ENCODE measurements at regions not wholly inside any gene's neighbourhood (a gene's known extent, or its start where the extent isn't known, plus 50 kb on each side); places are given as distances from the start of the nearest gene placed in this dataset.
"Not testable (repeated sequence)": the region's sequence is repeated elsewhere in the genome, so short reads cannot be mapped to it uniquely, and the experiment has no call there.

GRCh38 chr9:78989031-78989658 is 582.6 kb upstream of the TLE4 start:
- TF ChIP-seq CTCF (conservative IDR thresholded peaks at IDR 0.05; ENCODE audit: low read length) = no peak
- no peak for TF ChIP-seq EZH2phosphoT487 (IDR thresholded peaks at IDR 0.05; ENCODE audit: borderline replicate concordance)
- Histone ChIP-seq H3K9me3 (ENCODE audit: insufficient read depth, low read depth, low read length) (no peaks in the 10 kb centered on the region), H3K4me1 (ENCODE audit: insufficient read depth, low read length, poor library complexity, severe bottlenecking) (no peaks in the 10 kb centered on the region), H3K36me3 (ENCODE audit: insufficient read depth, low read length) (no peaks in the 10 kb centered on the region), H3K4me2 (ENCODE audit: low read depth, low read length, poor library complexity, severe bottlenecking) (no peak overlapping the region), H3K27me3 (ENCODE audit: insufficient read depth, low read length, poor library complexity, severe bottlenecking) (no peaks in the 10 kb centered on the region), H3K4me3 (ENCODE audit: low read length, poor library complexity, severe bottlenecking) (no peak overlapping the region), H3K9ac (ENCODE audit: low read depth, low read length, poor library complexity, severe bottlenecking) (no peak overlapping the region), H3K9me2 (replicated peaks; ENCODE audit: low read depth, low read length) (no peaks in the 10 kb centered on the region), H4K20me1 (ENCODE audit: insufficient read depth, low read length, poor library complexity, severe bottlenecking) (no peaks in the 10 kb centered on the region), H3F3A (ENCODE audit: low read depth) (no peaks in the 10 kb centered on the region), H3K79me2 (ENCODE audit: insufficient read depth, low read length) (no peaks in the 10 kb centered on the region), H2AFZ (ENCODE audit: low read length) (no peak overlapping the region)

- no peak overlapping the region for H3K9ac ChIP-seq (ENCODE audit: low read depth, low read length, poor library complexity, severe bottlenecking)
- no peaks in the 10 kb centered on the region for H3K79me2 ChIP-seq (ENCODE audit: insufficient read depth, low read length)
- H3K4me2 ChIP-seq (ENCODE audit: low read depth, low read length, poor library complexity, severe bottlenecking) = no peak overlapping the region
- H3K4me1 ChIP-seq (ENCODE audit: insufficient read depth, low read length, poor library complexity, severe bottlenecking) = peaks cover 2% of the 10 kb centered on the region
- peaks cover 4% of the 10 kb centered on the region; the same call in 1 of the 2 replicates for H3K9me3 ChIP-seq (ENCODE audit: insufficient read depth, low read depth, low read length)
- no peaks in the 10 kb centered on the region for H3K27me3 ChIP-seq (ENCODE audit: insufficient read depth, low read length, poor library complexity, severe bottlenecking)
- H2AFZ ChIP-seq (ENCODE audit: low read length) = no peak overlapping the region
- no peaks in the 10 kb centered on the region for H3K36me3 ChIP-seq (ENCODE audit: insufficient read depth, low read length)
- no peak overlapping the region for H3K4me3 ChIP-seq (ENCODE audit: low read length, poor library complexity, severe bottlenecking)
- TF ChIP-seq CTCF (conservative IDR thresholded peaks at IDR 0.05; ENCODE audit: low read length) (no peak), EZH2phosphoT487 (IDR thresholded peaks at IDR 0.05; ENCODE audit: borderline replicate concordance) (no peak)
- no peaks in the 10 kb centered on the region for H4K20me1 ChIP-seq (ENCODE audit: insufficient read depth, low read length, poor library complexity, severe bottlenecking)
- no peaks in the 10 kb centered on the region for H3F3A ChIP-seq (ENCODE audit: low read depth)
- no peaks in the 10 kb centered on the region for H3K9me2 ChIP-seq (replicated peaks; ENCODE audit: low read depth, low read length)
These were observed 577.3 kb upstream of the TLE4 start for GRCh38 chr9:78994471-78994870.

- H3K27me3 ChIP-seq (ENCODE audit: insufficient read depth, low read length, poor library complexity, severe bottlenecking); H3K4me2 ChIP-seq (ENCODE audit: low read depth, low read length, poor library complexity, severe bottlenecking); H3F3A ChIP-seq (ENCODE audit: low read depth); H3K9me2 ChIP-seq (replicated peaks; ENCODE audit: low read depth, low read length); H4K20me1 ChIP-seq (ENCODE audit: insufficient read depth, low read length, poor library complexity, severe bottlenecking); H3K4me3 ChIP-seq (ENCODE audit: low read length, poor library complexity, severe bottlenecking); H2AFZ ChIP-seq (ENCODE audit: low read length); H3K4me1 ChIP-seq (ENCODE audit: insufficient read depth, low read length, poor library complexity, severe bottlenecking); H3K9me3 ChIP-seq (ENCODE audit: insufficient read depth, low read depth, low read length); H3K9ac ChIP-seq (ENCODE audit: low read depth, low read length, poor library complexity, severe bottlenecking); H3K36me3 ChIP-seq (ENCODE audit: insufficient read depth, low read length); H3K79me2 ChIP-seq (ENCODE audit: insufficient read depth, low read length): not testable (repeated sequence)
These were observed 576.8 kb upstream of the TLE4 start for GRCh38 chr9:78994974-78995373.

GRCh38 chr9:78997296-78997695 is 574.5 kb upstream of the TLE4 start:
- H3K36me3 ChIP-seq (ENCODE audit: insufficient read depth, low read length) = no peaks in the 10 kb centered on the region
- H3K4me3 ChIP-seq (ENCODE audit: low read length, poor library complexity, severe bottlenecking) = no peak overlapping the region
- no peaks in the 10 kb centered on the region for H4K20me1 ChIP-seq (ENCODE audit: insufficient read depth, low read length, poor library complexity, severe bottlenecking)
- H3K4me1 ChIP-seq (ENCODE audit: insufficient read depth, low read length, poor library complexity, severe bottlenecking) = peaks cover 4% of the 10 kb centered on the region
- no peaks in the 10 kb centered on the region for H3K9me2 ChIP-seq (replicated peaks; ENCODE audit: low read depth, low read length)
- no peaks in the 10 kb centered on the region for H3F3A ChIP-seq (ENCODE audit: low read depth)
- no peak overlapping the region for H3K4me2 ChIP-seq (ENCODE audit: low read depth, low read length, poor library complexity, severe bottlenecking)
- H3K79me2 ChIP-seq (ENCODE audit: insufficient read depth, low read length) = no peaks in the 10 kb centered on the region
- peaks cover 5% of the 10 kb centered on the region; the same call in 1 of the 2 replicates for H3K9me3 ChIP-seq (ENCODE audit: insufficient read depth, low read depth, low read length)
- no peaks in the 10 kb centered on the region for H3K27me3 ChIP-seq (ENCODE audit: insufficient read depth, low read length, poor library complexity, severe bottlenecking)
- TF ChIP-seq CTCF (conservative IDR thresholded peaks at IDR 0.05; ENCODE audit: low read length) = no peak
- no peak for TF ChIP-seq EZH2phosphoT487 (IDR thresholded peaks at IDR 0.05; ENCODE audit: borderline replicate concordance)
- H3K9ac ChIP-seq (ENCODE audit: low read depth, low read length, poor library complexity, severe bottlenecking) = no peak overlapping the region
- no peak overlapping the region for H2AFZ ChIP-seq (ENCODE audit: low read length)
